Ascending aorta (tissue), 2 donors: ENCODE measurements at regions not wholly inside any gene's neighbourhood (a gene's known extent, or its start where the extent isn't known, plus 50 kb on each side); places are given as distances from the start of the nearest gene placed in this dataset.
A peak's percentile ranks its signal among the peaks of the same experiment; 100 is the strongest.

Experiments
- DNase-seq, 2 donors: peaks; one replicate each; pipeline ENCODE4 v3.0.0-alpha.2; 2019; ENCODE audit warnings: low spot score in 2 of 2
- H3K27ac ChIP-seq, 2 donors: fragments of 200-600 bp; sonication (generic); one replicate each; pipeline ENCODE4 v1.5.1; 2016 to 2017; ENCODE audit warnings: mild to moderate bottlenecking in 1 of 2
- H3K27me3 ChIP-seq: fragments of 200-600 bp; sonication (generic); one replicate; pipeline ENCODE4 v1.5.1; 2017
- H3K36me3 ChIP-seq, 2 donors: fragments of 200-600 bp; sonication (generic); one replicate each; pipeline ENCODE4 v1.5.1; 2016
- H3K4me1 ChIP-seq, 2 donors: fragments of 200-600 bp; sonication (generic); one replicate each; pipeline ENCODE4 v1.5.1; 2016 to 2017; ENCODE audit warnings: mild to moderate bottlenecking in 1 of 2
- H3K4me3 ChIP-seq, 2 donors: fragments of 200-600 bp; sonication (generic); one replicate each; pipeline ENCODE4 v1.5.1; 2016 to 2017; ENCODE audit warnings: mild to moderate bottlenecking in 1 of 2
- H3K9me3 ChIP-seq, 2 donors: fragments of 200-600 bp; sonication (generic); one replicate each; pipeline ENCODE4 v1.5.1; 2016
- intact Hi-C: fragments of 100-400 bp; cut with DNase I; formaldehyde crosslinking; loops from one replicate; pipeline ENCODE4 v1.15.1; 2023
- TF ChIP-seq, protein P1 (sequence below), 3 experiments: fragments of 200-600 bp in 2 of 3; fragments of 450-650 bp in 1 of 3; sonication (generic) in 2 of 3; IDR thresholded peaks; one replicate each; pipeline ENCODE4 v1.5.1; 2016 to 2019; ENCODE audit warnings: antibody characterized with exemption in 3 of 3, mild to moderate bottlenecking in 1 of 3, moderate library complexity in 1 of 3

- TF ChIP-seq, protein P1, sequence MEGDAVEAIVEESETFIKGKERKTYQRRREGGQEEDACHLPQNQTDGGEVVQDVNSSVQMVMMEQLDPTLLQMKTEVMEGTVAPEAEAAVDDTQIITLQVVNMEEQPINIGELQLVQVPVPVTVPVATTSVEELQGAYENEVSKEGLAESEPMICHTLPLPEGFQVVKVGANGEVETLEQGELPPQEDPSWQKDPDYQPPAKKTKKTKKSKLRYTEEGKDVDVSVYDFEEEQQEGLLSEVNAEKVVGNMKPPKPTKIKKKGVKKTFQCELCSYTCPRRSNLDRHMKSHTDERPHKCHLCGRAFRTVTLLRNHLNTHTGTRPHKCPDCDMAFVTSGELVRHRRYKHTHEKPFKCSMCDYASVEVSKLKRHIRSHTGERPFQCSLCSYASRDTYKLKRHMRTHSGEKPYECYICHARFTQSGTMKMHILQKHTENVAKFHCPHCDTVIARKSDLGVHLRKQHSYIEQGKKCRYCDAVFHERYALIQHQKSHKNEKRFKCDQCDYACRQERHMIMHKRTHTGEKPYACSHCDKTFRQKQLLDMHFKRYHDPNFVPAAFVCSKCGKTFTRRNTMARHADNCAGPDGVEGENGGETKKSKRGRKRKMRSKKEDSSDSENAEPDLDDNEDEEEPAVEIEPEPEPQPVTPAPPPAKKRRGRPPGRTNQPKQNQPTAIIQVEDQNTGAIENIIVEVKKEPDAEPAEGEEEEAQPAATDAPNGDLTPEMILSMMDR (IDR thresholded peaks at IDR 0.05) = no peak
- Histone ChIP-seq H3K36me3 (no peaks in the 10 kb centered on the region), H3K9me3 (no peaks in the 10 kb centered on the region), H3K27ac (no peak overlapping the region), H3K4me1 (no peaks in the 10 kb centered on the region), H3K4me3 (no peak overlapping the region), H3K27me3 (no peaks in the 10 kb centered on the region)
- intact Hi-C loops = no loop called here
- peak in 1 of 2 donors; percentile 4 for DNase-seq
These were observed 164.1 kb upstream of the ZNF618 start for GRCh38 chr9:113712053-113712452.

- Histone ChIP-seq H3K27ac (no peak overlapping the region), H3K36me3 (no peaks in the 10 kb centered on the region), H3K4me1 (no peaks in the 10 kb centered on the region), H3K4me3 (no peak overlapping the region), H3K9me3 (no peaks in the 10 kb centered on the region), H3K27me3 (no peaks in the 10 kb centered on the region)
- DNase-seq = no peak
- intact Hi-C loops = no loop called here
- TF ChIP-seq, protein P1 (IDR thresholded peaks at IDR 0.05) = no peak
These were observed 161.0 kb upstream of the ZNF618 start for GRCh38 chr9:113715086-113715485.

- DNase-seq = no peak
- no peaks in the 10 kb centered on the region for H3K9me3 ChIP-seq
- intact Hi-C loops = no loop called here
- H3K27me3 ChIP-seq = no peaks in the 10 kb centered on the region
- no peak overlapping the region for H3K4me3 ChIP-seq
- no peak overlapping the region for H3K27ac ChIP-seq
- no peaks in the 10 kb centered on the region for H3K36me3 ChIP-seq
- no peaks in the 10 kb centered on the region for H3K4me1 ChIP-seq
- TF ChIP-seq, protein P1 (IDR thresholded peaks at IDR 0.05) = no peak
These were observed 156.2 kb upstream of the ZNF618 start for GRCh38 chr9:113719919-113720318.

DNA sequence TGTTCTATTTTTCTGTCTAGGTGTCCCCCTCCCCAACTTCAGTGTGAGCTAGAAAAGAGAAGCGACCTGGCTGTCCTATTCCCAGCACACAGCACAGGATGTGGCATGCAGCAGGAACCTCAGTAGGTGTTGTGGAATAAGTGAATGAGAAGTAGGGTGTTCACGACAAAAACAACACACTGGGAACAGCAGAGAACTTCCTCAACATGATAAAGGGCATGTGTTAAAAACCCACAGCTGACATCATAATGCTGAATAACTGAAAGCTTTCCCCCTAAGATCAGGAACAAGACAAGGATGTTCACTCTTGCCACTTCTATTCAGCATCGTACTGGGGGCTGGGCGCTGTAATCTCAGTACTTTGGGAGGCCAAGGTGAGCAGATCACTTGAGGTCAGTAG is 155.6 kb upstream of the ZNF618 start:
- H3K9me3 ChIP-seq = no peaks in the 10 kb centered on the region
- no peaks in the 10 kb centered on the region for H3K27me3 ChIP-seq
- TF ChIP-seq, protein P1 (IDR thresholded peaks at IDR 0.05) = no peak
- DNase-seq = no peak
- no peak overlapping the region for H3K4me3 ChIP-seq
- H3K36me3 ChIP-seq = no peaks in the 10 kb centered on the region
- H3K27ac ChIP-seq = no peak overlapping the region
- intact Hi-C loops = no loop called here
- no peaks in the 10 kb centered on the region for H3K4me1 ChIP-seq

GRCh38 chr9:113721856-113722255 is 154.3 kb upstream of the ZNF618 start:
- Histone ChIP-seq H3K4me3 (no peak overlapping the region), H3K9me3 (no peaks in the 10 kb centered on the region), H3K27ac (no peak overlapping the region), H3K36me3 (no peaks in the 10 kb centered on the region), H3K27me3 (no peaks in the 10 kb centered on the region), H3K4me1 (no peaks in the 10 kb centered on the region)
- no peak for DNase-seq
- intact Hi-C loops = no loop called here
- TF ChIP-seq, protein P1 (IDR thresholded peaks at IDR 0.05) = no peak

- intact Hi-C loops = no loop called here
- no peak overlapping the region for H3K4me3 ChIP-seq
- TF ChIP-seq, protein P1 (IDR thresholded peaks at IDR 0.05) = no peak
These were observed 151.9 kb upstream of the ZNF618 start for GRCh38 chr9:113724202-113724601.

More at GRCh38 chr9:113724202-113724601, 151.9 kb upstream of the ZNF618 start:
- Histone ChIP-seq H3K27ac (no peak overlapping the region), H3K36me3 (no peaks in the 10 kb centered on the region), H3K9me3 (peaks cover 0 to 5% of the 10 kb centered on the region in 2 donors), H3K27me3 (no peaks in the 10 kb centered on the region), H3K4me1 (no peaks in the 10 kb centered on the region)
- DNase-seq = no peak
